GM12878 (cell line): ENCODE measurements at regions not wholly inside any gene's neighbourhood (a gene's known extent, or its start where the extent isn't known, plus 50 kb on each side); places are given as distances from the start of the nearest gene placed in this dataset.

Source experiments
- CREB1 ChIP-seq: IDR thresholded peaks from 2 replicates; pipeline ENCODE4 v1.6.1; 2012; ENCODE audit warnings: low read depth, mild to moderate bottlenecking, inconsistent platforms
- CTCF ChIP-seq, 3 experiments: IDR thresholded peaks in 2 of 3; conservative IDR thresholded peaks in 1 of 3; 2 replicates each; pipeline ENCODE4 v1.5.1; 2011; ENCODE audit warnings: low read depth in 3 of 3, low read length in 3 of 3, mild to moderate bottlenecking in 3 of 3, control low read depth in 2 of 3, moderate library complexity in 2 of 3, inconsistent platforms in 1 of 3, mixed read lengths in 1 of 3; ENCODE audit not compliant: control insufficient read depth in 2 of 3, insufficient read depth in 1 of 3; ENCODE audit errors: extremely low read depth in 1 of 3
- ESRRA ChIP-seq: IDR thresholded peaks from 2 replicates; pipeline ENCODE4 v1.6.1; 2012; ENCODE audit warnings: mild to moderate bottlenecking, low read length, improper control_type of control experiment
- MAX ChIP-seq: IDR thresholded peaks from 2 replicates; pipeline ENCODE4 v1.6.1; 2012; ENCODE audit warnings: low read depth, low read length, improper control_type of control experiment
- POLR2A ChIP-seq: IDR thresholded peaks from 2 replicates; pipeline ENCODE4 v1.6.1; 2011; ENCODE audit warnings: low read depth, mild to moderate bottlenecking, low read length
- TCF7 ChIP-seq: IDR thresholded peaks from 2 replicates; pipeline ENCODE4 v1.6.1; 2014; ENCODE audit warnings: antibody characterized with exemption, borderline replicate concordance
- YY1 ChIP-seq: IDR thresholded peaks from 2 replicates; pipeline ENCODE4 v1.6.1; 2011; ENCODE audit warnings: low read depth, mild to moderate bottlenecking, low read length

GRCh38 chr17:79547586-79547985 lies 63.3 kb downstream of the RBFOX3 start:
- TF ChIP-seq ESRRA (no peak), MAX (no peak), CREB1 (no peak), CTCF (IDR thresholded peaks at IDR 0.05 in 2 of 3, conservative IDR thresholded peaks at IDR 0.05 in 1 of 3; ENCODE audit: control insufficient read depth in 2 of 3, extremely low read depth in 1 of 3, insufficient read depth in 1 of 3, low read depth in 3 of 3, low read length in 3 of 3) (no peak), YY1 (no peak), POLR2A (no peak), TCF7 (no peak)
